Ishikawa (cell line): ENCODE measurements at regions not wholly inside any gene's neighbourhood (a gene's known extent, or its start where the extent isn't known, plus 50 kb on each side); places are given as distances from the start of the nearest gene placed in this dataset.

Experiments
- CEBPB ChIP-seq: IDR thresholded peaks from 2 replicates; pipeline ENCODE4 v1.6.1; 2012
- CREB1 ChIP-seq: IDR thresholded peaks from 2 replicates; pipeline ENCODE4 v1.6.1; 2012; ENCODE audit warnings: low read depth
- EGR1 ChIP-seq: IDR thresholded peaks from 2 replicates; pipeline ENCODE4 v1.6.1; 2012
- EP300 ChIP-seq: IDR thresholded peaks from 2 replicates; pipeline ENCODE4 v1.6.1; 2012; ENCODE audit warnings: borderline replicate concordance
- FOXM1 ChIP-seq: IDR thresholded peaks from 2 replicates; pipeline ENCODE4 v1.6.1; 2012; ENCODE audit warnings: low read depth, borderline replicate concordance
- NFIC ChIP-seq: IDR thresholded peaks from 2 replicates; pipeline ENCODE4 v1.6.1; 2012
- RAD21 ChIP-seq: IDR thresholded peaks from 2 replicates; pipeline ENCODE4 v1.6.1; 2012; ENCODE audit warnings: low read depth
- TAF1 ChIP-seq: IDR thresholded peaks from 2 replicates; pipeline ENCODE4 v1.6.1; 2012; ENCODE audit warnings: low read depth, mild to moderate bottlenecking
- TCF12 ChIP-seq: IDR thresholded peaks from 2 replicates; pipeline ENCODE4 v1.6.1; 2012; ENCODE audit warnings: low read depth
- TEAD4 ChIP-seq: IDR thresholded peaks from 2 replicates; pipeline ENCODE4 v1.6.1; 2012
- YY1 ChIP-seq: IDR thresholded peaks from 2 replicates; pipeline ENCODE4 v1.6.1; 2012; ENCODE audit warnings: low read depth
- ZBTB7A ChIP-seq: IDR thresholded peaks from 2 replicates; pipeline ENCODE4 v1.6.1; 2012; ENCODE audit warnings: low read depth
- TF ChIP-seq, protein P1 (sequence below): IDR thresholded peaks from 2 replicates; pipeline ENCODE4 v1.6.1; 2012
- TF ChIP-seq, protein P2 (sequence below): IDR thresholded peaks from 2 replicates; pipeline ENCODE4 v1.6.1; 2012
- TF ChIP-seq, protein P3 (sequence below): IDR thresholded peaks from 2 replicates; pipeline ENCODE4 v1.6.1; 2012; ENCODE audit warnings: low read depth, mild to moderate bottlenecking

DNA sequence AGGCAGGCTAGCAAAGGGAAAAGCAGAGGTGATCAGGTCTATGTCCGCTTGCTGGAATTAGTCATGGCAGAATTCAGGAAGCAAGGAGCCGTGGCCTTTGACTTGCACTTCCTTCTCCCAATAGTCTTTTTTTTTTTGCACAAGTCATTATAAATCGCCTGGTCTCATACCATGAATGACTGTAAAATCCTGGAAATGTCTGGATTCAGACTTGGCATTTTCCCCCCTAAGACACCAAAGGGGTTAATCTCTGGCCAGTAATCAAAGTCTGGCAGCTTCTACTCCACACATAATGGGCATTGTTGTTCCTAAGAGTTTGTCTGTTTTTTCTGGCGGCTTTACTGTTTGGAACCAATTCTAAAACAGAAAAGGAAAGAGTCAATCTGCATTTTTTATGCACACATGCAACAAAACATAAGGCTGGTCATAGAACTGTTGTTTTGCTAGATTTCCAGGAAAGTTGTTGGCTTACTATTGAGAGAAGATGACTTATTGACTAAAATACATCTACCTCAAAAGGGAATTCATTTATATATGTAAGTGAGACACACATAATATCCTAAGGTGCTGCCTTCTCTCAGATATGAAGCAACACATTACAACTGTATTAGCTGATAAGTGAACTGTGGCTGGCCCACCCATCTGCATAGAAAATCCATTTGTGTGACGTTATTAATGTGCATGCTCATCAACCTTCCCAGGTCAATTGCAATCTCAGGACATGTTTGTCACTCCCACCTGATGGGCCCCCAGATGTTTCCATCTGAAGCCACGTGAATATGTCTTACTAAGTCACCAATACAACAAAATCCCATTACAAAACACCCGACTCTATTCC is 157.3 kb downstream of the BTG1 start:
- no peak for TF ChIP-seq TEAD4
- TF ChIP-seq TAF1, result no peak
- TF ChIP-seq, protein P1, sequence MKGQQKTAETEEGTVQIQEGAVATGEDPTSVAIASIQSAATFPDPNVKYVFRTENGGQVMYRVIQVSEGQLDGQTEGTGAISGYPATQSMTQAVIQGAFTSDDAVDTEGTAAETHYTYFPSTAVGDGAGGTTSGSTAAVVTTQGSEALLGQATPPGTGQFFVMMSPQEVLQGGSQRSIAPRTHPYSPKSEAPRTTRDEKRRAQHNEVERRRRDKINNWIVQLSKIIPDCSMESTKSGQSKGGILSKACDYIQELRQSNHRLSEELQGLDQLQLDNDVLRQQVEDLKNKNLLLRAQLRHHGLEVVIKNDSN, result no peak
- TF ChIP-seq EGR1, result no peak
- TF ChIP-seq, protein P2, sequence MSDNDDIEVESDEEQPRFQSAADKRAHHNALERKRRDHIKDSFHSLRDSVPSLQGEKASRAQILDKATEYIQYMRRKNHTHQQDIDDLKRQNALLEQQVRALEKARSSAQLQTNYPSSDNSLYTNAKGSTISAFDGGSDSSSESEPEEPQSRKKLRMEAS, result no peak
- TF ChIP-seq FOXM1, result no peak
- no peak for TF ChIP-seq CREB1
- no peak for TF ChIP-seq CEBPB
- no peak for TF ChIP-seq NFIC
- no peak for TF ChIP-seq EP300
- TF ChIP-seq ZBTB7A, result no peak
- no peak for TF ChIP-seq RAD21
- TF ChIP-seq, protein P3, sequence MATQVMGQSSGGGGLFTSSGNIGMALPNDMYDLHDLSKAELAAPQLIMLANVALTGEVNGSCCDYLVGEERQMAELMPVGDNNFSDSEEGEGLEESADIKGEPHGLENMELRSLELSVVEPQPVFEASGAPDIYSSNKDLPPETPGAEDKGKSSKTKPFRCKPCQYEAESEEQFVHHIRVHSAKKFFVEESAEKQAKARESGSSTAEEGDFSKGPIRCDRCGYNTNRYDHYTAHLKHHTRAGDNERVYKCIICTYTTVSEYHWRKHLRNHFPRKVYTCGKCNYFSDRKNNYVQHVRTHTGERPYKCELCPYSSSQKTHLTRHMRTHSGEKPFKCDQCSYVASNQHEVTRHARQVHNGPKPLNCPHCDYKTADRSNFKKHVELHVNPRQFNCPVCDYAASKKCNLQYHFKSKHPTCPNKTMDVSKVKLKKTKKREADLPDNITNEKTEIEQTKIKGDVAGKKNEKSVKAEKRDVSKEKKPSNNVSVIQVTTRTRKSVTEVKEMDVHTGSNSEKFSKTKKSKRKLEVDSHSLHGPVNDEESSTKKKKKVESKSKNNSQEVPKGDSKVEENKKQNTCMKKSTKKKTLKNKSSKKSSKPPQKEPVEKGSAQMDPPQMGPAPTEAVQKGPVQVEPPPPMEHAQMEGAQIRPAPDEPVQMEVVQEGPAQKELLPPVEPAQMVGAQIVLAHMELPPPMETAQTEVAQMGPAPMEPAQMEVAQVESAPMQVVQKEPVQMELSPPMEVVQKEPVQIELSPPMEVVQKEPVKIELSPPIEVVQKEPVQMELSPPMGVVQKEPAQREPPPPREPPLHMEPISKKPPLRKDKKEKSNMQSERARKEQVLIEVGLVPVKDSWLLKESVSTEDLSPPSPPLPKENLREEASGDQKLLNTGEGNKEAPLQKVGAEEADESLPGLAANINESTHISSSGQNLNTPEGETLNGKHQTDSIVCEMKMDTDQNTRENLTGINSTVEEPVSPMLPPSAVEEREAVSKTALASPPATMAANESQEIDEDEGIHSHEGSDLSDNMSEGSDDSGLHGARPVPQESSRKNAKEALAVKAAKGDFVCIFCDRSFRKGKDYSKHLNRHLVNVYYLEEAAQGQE, result no peak

DNA sequence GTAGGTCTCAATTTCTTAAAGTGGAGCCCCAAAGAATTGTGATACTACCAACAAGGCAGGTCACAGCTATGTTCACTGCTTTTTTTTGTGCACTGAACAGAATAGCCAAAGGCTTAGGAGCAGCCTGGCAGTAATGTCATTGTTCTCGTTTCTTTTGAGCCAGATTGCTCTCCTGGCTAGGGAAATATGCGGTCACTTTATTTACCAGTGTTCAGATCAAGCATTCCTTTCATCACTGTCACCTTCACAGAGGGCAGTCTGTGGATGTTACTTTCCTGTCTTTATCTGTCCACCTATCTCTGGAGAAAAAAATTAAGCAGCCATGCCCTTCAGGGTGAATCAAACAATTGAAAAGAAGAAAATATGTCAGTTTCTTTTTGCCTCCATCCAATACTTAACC is 159.6 kb downstream of the BTG1 start:
- no peak for TF ChIP-seq EGR1
- no peak for TF ChIP-seq RAD21
- TF ChIP-seq, protein P2, result no peak
- TF ChIP-seq, protein P3, result no peak
- TF ChIP-seq CREB1, result no peak
- no peak for TF ChIP-seq NFIC

DNA sequence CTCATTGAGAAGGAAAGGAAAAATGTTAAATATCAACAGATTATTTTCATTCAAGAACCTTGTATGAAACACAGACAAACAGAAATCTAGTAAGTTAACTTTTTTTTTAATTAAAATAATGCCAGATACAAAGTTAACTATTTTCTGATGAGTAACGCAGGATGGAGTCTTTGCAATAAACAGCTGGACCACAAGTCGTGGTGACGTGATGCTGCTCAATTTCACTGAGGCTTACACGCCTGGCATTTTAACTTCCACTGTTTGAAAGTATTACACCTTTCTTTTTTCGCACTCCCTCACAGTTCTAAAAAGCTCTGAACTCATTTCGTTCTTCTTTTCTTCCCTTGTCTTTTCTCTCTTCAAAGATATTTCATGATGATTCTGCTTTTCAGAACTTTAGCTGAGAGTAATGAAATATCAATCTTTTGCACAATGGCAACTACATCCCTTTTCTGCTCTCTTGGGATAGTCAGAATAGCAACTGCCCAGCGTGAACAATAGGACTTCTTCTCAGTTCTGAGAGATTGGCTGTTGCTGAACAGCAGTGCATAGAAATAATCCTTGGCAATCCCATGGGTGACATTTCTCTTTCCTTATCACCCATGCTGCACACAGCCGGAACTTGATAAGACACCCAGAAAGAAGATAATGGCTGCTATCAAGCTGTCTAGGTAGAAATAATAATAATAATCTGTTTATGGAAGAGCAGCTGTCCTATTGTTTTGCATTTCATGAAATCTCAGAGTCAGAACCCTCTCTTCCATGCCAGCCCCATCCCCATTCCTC is 160.5 kb downstream of the BTG1 start:
- TF ChIP-seq, protein P1, result no peak
- TF ChIP-seq YY1 (no peak), FOXM1 (no peak), ZBTB7A (no peak)

DNA sequence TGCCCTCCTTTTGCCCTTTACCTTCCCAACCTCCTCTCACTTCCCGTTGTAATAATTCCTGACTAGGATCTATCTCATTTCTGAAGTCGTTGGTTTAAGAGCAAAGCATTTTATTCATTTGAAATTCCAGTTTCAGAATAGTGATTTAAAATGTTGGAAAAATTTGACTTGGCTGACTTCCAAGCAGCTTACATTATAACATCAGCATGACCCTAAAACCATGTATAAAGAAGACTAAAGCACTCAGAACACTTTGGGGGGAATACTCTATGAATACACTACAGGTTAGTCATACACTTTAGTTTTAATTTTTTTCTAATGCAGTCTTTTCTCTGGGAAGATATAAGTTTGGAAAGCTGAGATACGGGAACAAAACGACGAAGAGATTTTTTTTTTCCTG is 161.1 kb downstream of the BTG1 start:
- TF ChIP-seq YY1 (no peak), NFIC (no peak), RAD21 (no peak), EGR1 (no peak), TEAD4 (no peak), CREB1 (no peak), FOXM1 (no peak), TAF1 (no peak), ZBTB7A (no peak), CEBPB (no peak), TCF12 (no peak), EP300 (no peak)
- TF ChIP-seq, protein P1, result no peak
- TF ChIP-seq, protein P3, result no peak
- TF ChIP-seq, protein P2, result no peak
